ENCODE measurements at regions not wholly inside any gene's neighbourhood (a gene's known extent, or its start where the extent isn't known, plus 50 kb on each side); places are given as distances from the start of the nearest gene placed in this dataset.

GRCh38 chr10:129308953-129309564 is 158.0 kb upstream of the MGMT start:
- TF ChIP-seq CTCF (IDR thresholded peaks at IDR 0.05): no peak
- no peak for TF ChIP-seq POLR2A (IDR thresholded peaks at IDR 0.05)
